ENCODE measurements at regions not wholly inside any gene's neighbourhood (a gene's known extent, or its start where the extent isn't known, plus 50 kb on each side); places are given as distances from the start of the nearest gene placed in this dataset.

- H2AFZ ChIP-seq = no peak overlapping the region
- TF ChIP-seq EZH2phosphoT487 (IDR thresholded peaks at IDR 0.05; ENCODE audit: insufficient read depth, low read depth) = no peak
- no peak for TF ChIP-seq EZH2 (IDR thresholded peaks at IDR 0.05; ENCODE audit: insufficient read depth, poor library complexity, severe bottlenecking)
- H3K4me3 ChIP-seq = no peak overlapping the region
- in situ Hi-C loops (cut with MboI) = no loop called here
- H3K79me2 ChIP-seq (ENCODE audit: insufficient read depth) = no peaks in the 10 kb centered on the region
- no peaks in the 10 kb centered on the region for H3K9me2 ChIP-seq (ENCODE audit: insufficient read depth)
- 0% methylated on average over 1 of the region's 1 CpG; no CpG with 5 or more reads in 1 of the 2 experiments for WGBS, 2 experiments (ENCODE audit: low coverage in 1 of 2, low lambda C conversion rate in 2 of 2, missing lambda C conversion rate in 2 of 2)
- H3K4me2 ChIP-seq (ENCODE audit: unreplicated experiment) = no peak overlapping the region
- no peak for DNase-seq
- H4K20me1 ChIP-seq (ENCODE audit: insufficient read depth) = no peaks in the 10 kb centered on the region
- no peaks in the 10 kb centered on the region for H3K4me1 ChIP-seq (ENCODE audit: insufficient read depth)
- H3F3A ChIP-seq (ENCODE audit: insufficient read depth) = no peaks in the 10 kb centered on the region
- no peaks in the 10 kb centered on the region for H3K9me3 ChIP-seq (ENCODE audit: low read depth)
- H3K36me3 ChIP-seq (ENCODE audit: low read depth) = no peaks in the 10 kb centered on the region
- H3K9ac ChIP-seq = no peak overlapping the region
- no peak overlapping the region for H3K27ac ChIP-seq
- H3K27me3 ChIP-seq (replicated peaks; ENCODE audit: insufficient read depth) = no peaks in the 10 kb centered on the region
Observed at GRCh38 chrX:82556588-82556987, 951.5 kb upstream of the POU3F4 start.

- Histone ChIP-seq H3K4me3 (no peak overlapping the region), H3K79me2 (ENCODE audit: insufficient read depth) (no peaks in the 10 kb centered on the region), H3K9me3 (ENCODE audit: low read depth) (no peaks in the 10 kb centered on the region), H3K4me1 (ENCODE audit: insufficient read depth) (no peaks in the 10 kb centered on the region), H3K36me3 (ENCODE audit: low read depth) (no peaks in the 10 kb centered on the region), H3K9ac (no peak overlapping the region), H4K20me1 (ENCODE audit: insufficient read depth) (no peaks in the 10 kb centered on the region), H3K9me2 (ENCODE audit: insufficient read depth) (no peaks in the 10 kb centered on the region), H3K4me2 (ENCODE audit: unreplicated experiment) (no peak overlapping the region), H3K27me3 (replicated peaks; ENCODE audit: insufficient read depth) (no peaks in the 10 kb centered on the region), H3F3A (ENCODE audit: insufficient read depth) (no peaks in the 10 kb centered on the region), H3K27ac (no peak overlapping the region), H2AFZ (no peak overlapping the region)
- TF ChIP-seq EZH2 (IDR thresholded peaks at IDR 0.05; ENCODE audit: insufficient read depth, poor library complexity, severe bottlenecking) = no peak
- TF ChIP-seq EZH2phosphoT487 (IDR thresholded peaks at IDR 0.05; ENCODE audit: insufficient read depth, low read depth) = no peak
- DNase-seq = no peak
- in situ Hi-C loops (cut with MboI) = no loop called here
- 10 to 15% methylated on average over 3 of the region's 3 CpGs for WGBS, 2 experiments (ENCODE audit: low coverage in 1 of 2, low lambda C conversion rate in 2 of 2, missing lambda C conversion rate in 2 of 2)
Observed at GRCh38 chrX:82585868-82586267, 922.2 kb upstream of the POU3F4 start.

GRCh38 chrX:82589410-82589809 is 918.7 kb upstream of the POU3F4 start:
- Histone ChIP-seq H3F3A (ENCODE audit: insufficient read depth) (no peaks in the 10 kb centered on the region), H3K36me3 (ENCODE audit: low read depth) (no peaks in the 10 kb centered on the region), H3K9me2 (ENCODE audit: insufficient read depth) (no peaks in the 10 kb centered on the region), H3K9me3 (ENCODE audit: low read depth) (no peaks in the 10 kb centered on the region), H3K27me3 (replicated peaks; ENCODE audit: insufficient read depth) (no peaks in the 10 kb centered on the region), H3K9ac (no peak overlapping the region), H3K79me2 (ENCODE audit: insufficient read depth) (no peaks in the 10 kb centered on the region), H3K27ac (no peak overlapping the region), H2AFZ (no peak overlapping the region), H3K4me3 (no peak overlapping the region), H4K20me1 (ENCODE audit: insufficient read depth) (no peaks in the 10 kb centered on the region), H3K4me1 (ENCODE audit: insufficient read depth) (no peaks in the 10 kb centered on the region), H3K4me2 (ENCODE audit: unreplicated experiment) (no peak overlapping the region)
- no peak for DNase-seq
- in situ Hi-C loops (cut with MboI) = no loop called here
- WGBS, 2 experiments (ENCODE audit: low coverage in 1 of 2, low lambda C conversion rate in 2 of 2, missing lambda C conversion rate in 2 of 2) = 0 to 2% methylated on average over 5 of the region's 5 CpGs
- no peak for TF ChIP-seq EZH2phosphoT487 (IDR thresholded peaks at IDR 0.05; ENCODE audit: insufficient read depth, low read depth)
- no peak for TF ChIP-seq EZH2 (IDR thresholded peaks at IDR 0.05; ENCODE audit: insufficient read depth, poor library complexity, severe bottlenecking)

GRCh38 chrX:82591421-82591820 is 916.7 kb upstream of the POU3F4 start:
- no peak for DNase-seq
- TF ChIP-seq EZH2 (IDR thresholded peaks at IDR 0.05; ENCODE audit: insufficient read depth, poor library complexity, severe bottlenecking) (no peak), EZH2phosphoT487 (IDR thresholded peaks at IDR 0.05; ENCODE audit: insufficient read depth, low read depth) (no peak)
- H3K4me2 ChIP-seq (ENCODE audit: unreplicated experiment) = no peak overlapping the region
- H3K79me2 ChIP-seq (ENCODE audit: insufficient read depth) = no peaks in the 10 kb centered on the region
- H3K27me3 ChIP-seq (replicated peaks; ENCODE audit: insufficient read depth) = no peaks in the 10 kb centered on the region
- no peak overlapping the region for H3K9ac ChIP-seq
- no peaks in the 10 kb centered on the region for H3K9me2 ChIP-seq (ENCODE audit: insufficient read depth)
- in situ Hi-C loops (cut with MboI) = no loop called here
- no peak overlapping the region for H3K27ac ChIP-seq
- no peaks in the 10 kb centered on the region for H4K20me1 ChIP-seq (ENCODE audit: insufficient read depth)
- no peaks in the 10 kb centered on the region for H3K36me3 ChIP-seq (ENCODE audit: low read depth)
- no peak overlapping the region for H3K4me3 ChIP-seq
- 5 to 19% methylated on average over 3 of the region's 3 CpGs for WGBS, 2 experiments (ENCODE audit: low coverage in 1 of 2, low lambda C conversion rate in 2 of 2, missing lambda C conversion rate in 2 of 2)
- no peak overlapping the region for H2AFZ ChIP-seq
- H3K4me1 ChIP-seq (ENCODE audit: insufficient read depth) = no peaks in the 10 kb centered on the region
- H3F3A ChIP-seq (ENCODE audit: insufficient read depth) = no peaks in the 10 kb centered on the region
- no peaks in the 10 kb centered on the region for H3K9me3 ChIP-seq (ENCODE audit: low read depth)

GRCh38 chrX:82626978-82627377 is 881.1 kb upstream of the POU3F4 start:
- DNase-seq = no peak
- Histone ChIP-seq H2AFZ (no peak overlapping the region), H3K9me3 (ENCODE audit: low read depth) (no peaks in the 10 kb centered on the region), H3K9ac (no peak overlapping the region), H3K36me3 (ENCODE audit: low read depth) (no peaks in the 10 kb centered on the region), H3K4me3 (no peak overlapping the region), H3K9me2 (ENCODE audit: insufficient read depth) (no peaks in the 10 kb centered on the region), H3F3A (ENCODE audit: insufficient read depth) (no peaks in the 10 kb centered on the region), H3K79me2 (ENCODE audit: insufficient read depth) (no peaks in the 10 kb centered on the region), H3K27me3 (replicated peaks; ENCODE audit: insufficient read depth) (no peaks in the 10 kb centered on the region), H3K27ac (no peak overlapping the region), H4K20me1 (ENCODE audit: insufficient read depth) (no peaks in the 10 kb centered on the region), H3K4me2 (ENCODE audit: unreplicated experiment) (no peak overlapping the region), H3K4me1 (ENCODE audit: insufficient read depth) (no peaks in the 10 kb centered on the region)
- TF ChIP-seq EZH2 (IDR thresholded peaks at IDR 0.05; ENCODE audit: insufficient read depth, poor library complexity, severe bottlenecking) (no peak), EZH2phosphoT487 (IDR thresholded peaks at IDR 0.05; ENCODE audit: insufficient read depth, low read depth) (no peak)
- in situ Hi-C loops (cut with MboI) = no loop called here
- WGBS, 2 experiments (ENCODE audit: low coverage in 1 of 2, low lambda C conversion rate in 2 of 2, missing lambda C conversion rate in 2 of 2) = 0 to 20% methylated on average over 1 of the region's 1 CpG

Data from GM23248 (cell line).